Endodermal cell (in vitro differentiated cells): ENCODE measurements at regions not wholly inside any gene's neighbourhood (a gene's known extent, or its start where the extent isn't known, plus 50 kb on each side); places are given as distances from the start of the nearest gene placed in this dataset.

ENCODE experiments used
- DNase-seq: peaks from one replicate; pipeline ENCODE4 v3.0.0-alpha.2; 2017
- H3K27ac ChIP-seq: 2 replicates; pipeline ENCODE4 v1.5.1; 2013; ENCODE audit warnings: mild to moderate bottlenecking, low read depth, low read length, moderate library complexity
- H3K27me3 ChIP-seq: 2 replicates; pipeline ENCODE4 v1.6.1; 2013; ENCODE audit warnings: mild to moderate bottlenecking, low read length, moderate library complexity; ENCODE audit not compliant: insufficient read depth, control insufficient read depth, poor library complexity, severe bottlenecking
- H3K36me3 ChIP-seq: 2 replicates; pipeline ENCODE4 v1.7.0; 2013; ENCODE audit warnings: mild to moderate bottlenecking, low read length, moderate library complexity; ENCODE audit not compliant: control insufficient read depth, insufficient read depth
- H3K4me1 ChIP-seq: one replicate; pipeline ENCODE4 v1.7.0; 2013; ENCODE audit warnings: low read length; ENCODE audit not compliant: control insufficient read depth, insufficient read depth
- H3K4me3 ChIP-seq: 2 replicates; pipeline ENCODE4 v1.5.1; 2013; ENCODE audit warnings: mild to moderate bottlenecking, low read length, moderate library complexity
- H3K9ac ChIP-seq: 2 replicates; pipeline ENCODE4 v1.6.1; 2013; ENCODE audit warnings: mild to moderate bottlenecking, low read length, moderate library complexity; ENCODE audit not compliant: poor library complexity, severe bottlenecking; ENCODE audit errors: extremely low read depth
- H3K9me3 ChIP-seq: 2 replicates; pipeline ENCODE4 v1.6.1; 2013; ENCODE audit warnings: mild to moderate bottlenecking, low read length, moderate library complexity; ENCODE audit not compliant: control insufficient read depth
- H3K27ac Mint-ChIP-seq: 2 replicates; pipeline ENCODE4 v1.8.0; 2020; ENCODE audit warnings: mixed read lengths
- H3K27me3 Mint-ChIP-seq: 2 replicates; pipeline ENCODE4 v1.8.0; 2021; ENCODE audit warnings: mild to moderate bottlenecking, mixed read lengths; ENCODE audit not compliant: insufficient read depth
- H3K36me3 Mint-ChIP-seq: 2 replicates; pipeline ENCODE4 v1.8.0; 2020; ENCODE audit warnings: low read depth, mixed read lengths
- H3K4me1 Mint-ChIP-seq: 2 replicates; pipeline ENCODE4 v1.8.0; 2020; ENCODE audit warnings: mixed read lengths
- H3K4me3 Mint-ChIP-seq: 2 replicates; pipeline ENCODE4 v1.8.0; 2020; ENCODE audit warnings: mild to moderate bottlenecking, moderate library complexity, mixed read lengths
- H3K9me3 Mint-ChIP-seq: 2 replicates; pipeline ENCODE4 v1.8.0; 2020; ENCODE audit warnings: mild to moderate bottlenecking, mixed read lengths
- CTCF ChIP-seq: fragments of 200-600 bp; sonication (generic); conservative IDR thresholded peaks from 2 replicates; pipeline ENCODE4 v1.5.0; 2021; ENCODE audit warnings: antibody characterized with exemption, mild to moderate bottlenecking
- WGBS, 2 experiments: methylation state at CpG; one replicate each; pipeline versions ENCODE4 v1.1.5 to v1.1.7; 2013; ENCODE audit warnings: missing lambda C conversion rate in 2 of 2, mixed read lengths in 1 of 2; ENCODE audit not compliant: insufficient coverage in 1 of 2, insufficient read length in 1 of 2; 5-methylcytosine and 5-hydroxymethylcytosine counted together

GRCh38 chr2:238975408-238975807 lies 127.5 kb downstream of the TWIST2 start:
- H3K36me3 Mint-ChIP-seq: no peaks in the 10 kb centered on the region
- Histone ChIP-seq H3K4me3 (no peak overlapping the region), H3K27ac (no peak overlapping the region), H3K4me1 (no peaks in the 10 kb centered on the region), H3K9ac (no peak overlapping the region), H3K27me3 (no peaks in the 10 kb centered on the region), H3K9me3 (no peaks in the 10 kb centered on the region), H3K36me3 (no peaks in the 10 kb centered on the region)
- peaks cover 2% of the 10 kb centered on the region for H3K27me3 Mint-ChIP-seq
- no peak for TF ChIP-seq CTCF
- peaks cover 6% of the 10 kb centered on the region for H3K9me3 Mint-ChIP-seq
- H3K4me3 Mint-ChIP-seq: no peak overlapping the region
- DNase-seq: no peak
- WGBS, 2 experiments: 87 to 88% methylated on average over 2 of the region's 2 CpGs
- H3K27ac Mint-ChIP-seq: no peak overlapping the region
- H3K4me1 Mint-ChIP-seq: no peaks in the 10 kb centered on the region

- Mint-ChIP-seq H3K9me3 (peaks cover 6% of the 10 kb centered on the region), H3K27ac (no peak overlapping the region), H3K27me3 (no peaks in the 10 kb centered on the region), H3K36me3 (no peaks in the 10 kb centered on the region), H3K4me1 (no peaks in the 10 kb centered on the region), H3K4me3 (no peak overlapping the region)
- WGBS, 2 experiments: 85 to 86% methylated on average over 2 to 4 of the region's 4 CpGs
- H3K9me3 ChIP-seq: no peaks in the 10 kb centered on the region
- no peak for TF ChIP-seq CTCF
- H3K9ac ChIP-seq: no peak overlapping the region
- no peaks in the 10 kb centered on the region for H3K27me3 ChIP-seq
- DNase-seq: no peak
- no peaks in the 10 kb centered on the region for H3K36me3 ChIP-seq
- no peak overlapping the region for H3K27ac ChIP-seq
- no peaks in the 10 kb centered on the region for H3K4me1 ChIP-seq
- H3K4me3 ChIP-seq: no peak overlapping the region
Measured at GRCh38 chr2:238978497-238978896, 130.6 kb downstream of the TWIST2 start.

GRCh38 chr2:238979636-238980035 lies 131.8 kb downstream of the TWIST2 start:
- Mint-ChIP-seq H3K9me3 (peaks cover 6% of the 10 kb centered on the region), H3K27ac (no peak overlapping the region), H3K4me1 (no peaks in the 10 kb centered on the region), H3K36me3 (no peaks in the 10 kb centered on the region), H3K4me3 (no peak overlapping the region), H3K27me3 (no peaks in the 10 kb centered on the region)
- H3K9me3 ChIP-seq: no peaks in the 10 kb centered on the region
- no peaks in the 10 kb centered on the region for H3K36me3 ChIP-seq
- no peak overlapping the region for H3K4me3 ChIP-seq
- H3K4me1 ChIP-seq: no peaks in the 10 kb centered on the region
- TF ChIP-seq CTCF: no peak
- no peak overlapping the region for H3K27ac ChIP-seq
- 91 to 100% methylated on average over 1 to 4 of the region's 4 CpGs for WGBS, 2 experiments
- no peak overlapping the region for H3K9ac ChIP-seq
- no peaks in the 10 kb centered on the region for H3K27me3 ChIP-seq
- no peak for DNase-seq
